ENCODE measurements at regions not wholly inside any gene's neighbourhood (a gene's known extent, or its start where the extent isn't known, plus 50 kb on each side); places are given as distances from the start of the nearest gene placed in this dataset.

DNA sequence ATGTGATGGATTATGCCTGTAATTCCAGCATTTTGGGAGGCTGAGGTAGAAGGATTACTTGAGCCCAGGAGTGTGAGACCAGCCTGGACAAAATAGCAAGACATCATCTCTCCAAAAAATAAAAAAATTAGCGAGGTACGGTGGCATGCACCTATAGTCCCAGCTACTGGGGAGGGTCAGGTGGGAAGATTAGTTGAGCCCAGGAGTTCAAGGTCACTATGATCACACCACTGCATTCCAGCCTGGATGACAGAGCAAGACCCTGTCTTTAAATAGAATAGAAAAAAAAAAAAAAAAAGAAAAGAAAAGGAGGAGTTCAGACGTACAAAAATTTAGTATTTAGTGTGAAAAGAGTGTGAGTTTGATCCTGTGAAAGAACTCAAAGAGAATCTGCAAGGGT, 154.9 kb downstream of the NR4A2 start:
- in situ Hi-C loops (cut with HindIII; ENCODE audit: low pct_ligation_motif_present, low pct_unique_long_range_greater_than_20kb, low sequenced_read_pairs): no loop called here
- no peak for DNase-seq

- in situ Hi-C loops (cut with HindIII; ENCODE audit: low pct_ligation_motif_present, low pct_unique_long_range_greater_than_20kb, low sequenced_read_pairs): no loop called here
- no peak for DNase-seq
Observed at GRCh38 chr2:156175946-156176345, 156.6 kb downstream of the NR4A2 start.

DNA sequence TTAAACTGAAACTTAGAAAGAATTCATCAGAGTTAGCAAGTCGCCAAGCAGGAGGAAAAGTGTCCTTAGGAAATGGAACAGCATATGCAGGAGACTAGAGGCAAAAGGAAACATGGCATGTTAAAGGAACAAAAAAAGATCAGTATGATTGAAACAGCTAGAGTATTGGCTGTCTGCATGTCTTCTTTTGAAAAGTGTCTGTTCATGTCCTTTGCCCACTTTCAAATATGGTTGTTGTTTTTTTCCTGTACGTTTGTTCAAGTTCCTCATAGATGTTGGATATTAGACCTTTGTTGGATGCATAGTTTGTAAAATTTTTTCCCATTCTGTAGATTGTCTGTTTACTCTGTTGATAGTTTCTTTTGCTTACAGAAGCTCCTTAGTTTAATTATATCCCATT, 161.6 kb downstream of the NR4A2 start:
- in situ Hi-C loops (cut with HindIII; ENCODE audit: low pct_ligation_motif_present, low pct_unique_long_range_greater_than_20kb, low sequenced_read_pairs): no loop called here
- no peak for DNase-seq

GRCh38 chr2:156165742-156166141, 166.8 kb downstream of the NR4A2 start:
- no peak for DNase-seq
- in situ Hi-C loops (cut with HindIII; ENCODE audit: low pct_ligation_motif_present, low pct_unique_long_range_greater_than_20kb, low sequenced_read_pairs): no loop called here

GRCh38 chr2:156164091-156164720, 168.3 kb downstream of the NR4A2 start:
- in situ Hi-C loops (cut with HindIII; ENCODE audit: low pct_ligation_motif_present, low pct_unique_long_range_greater_than_20kb, low sequenced_read_pairs): no loop called here
- no peak for DNase-seq

DNA sequence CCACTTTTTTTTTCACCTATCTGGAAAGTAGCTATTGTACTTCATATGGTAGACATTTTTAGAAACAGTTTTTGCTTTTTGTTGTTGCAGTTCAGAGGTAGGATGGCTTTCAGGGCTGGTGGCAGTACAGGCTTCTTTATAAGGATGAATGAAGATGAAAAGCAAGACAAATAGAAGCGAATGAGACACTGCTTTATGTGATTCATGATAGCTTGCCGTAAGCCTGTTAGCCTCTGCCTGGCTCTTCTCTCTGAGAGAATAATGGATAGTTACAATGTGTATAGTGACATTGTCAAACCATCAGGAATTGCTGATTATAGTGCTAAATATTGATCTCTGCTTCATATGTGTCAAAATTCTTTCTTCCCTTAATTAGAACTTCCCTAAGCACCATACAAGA, 173.7 kb downstream of the NR4A2 start:
- DNase-seq: no peak
- in situ Hi-C loops (cut with HindIII; ENCODE audit: low pct_ligation_motif_present, low pct_unique_long_range_greater_than_20kb, low sequenced_read_pairs): no loop called here

DNA sequence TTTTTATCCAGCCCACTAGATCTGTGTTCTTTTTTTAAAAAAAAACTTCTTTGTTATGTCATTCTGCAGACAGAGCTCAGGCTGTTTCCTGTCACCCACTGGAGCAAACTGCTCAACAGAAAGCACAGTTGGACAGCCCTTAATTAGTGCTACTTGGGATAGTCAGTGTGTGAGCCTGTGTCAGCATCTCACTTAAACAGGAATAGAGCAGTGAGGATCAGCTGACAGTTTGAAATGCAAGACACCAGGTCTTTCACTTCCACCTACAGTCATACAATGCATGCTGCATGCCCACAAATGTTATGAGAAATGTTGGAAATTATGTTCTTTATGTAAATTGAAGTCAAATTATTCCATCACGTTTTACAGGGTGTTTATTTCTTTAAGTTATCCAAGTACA, 174.9 kb downstream of the NR4A2 start:
- in situ Hi-C loops (cut with HindIII; ENCODE audit: low pct_ligation_motif_present, low pct_unique_long_range_greater_than_20kb, low sequenced_read_pairs): no loop called here
- DNase-seq: no peak

DNA sequence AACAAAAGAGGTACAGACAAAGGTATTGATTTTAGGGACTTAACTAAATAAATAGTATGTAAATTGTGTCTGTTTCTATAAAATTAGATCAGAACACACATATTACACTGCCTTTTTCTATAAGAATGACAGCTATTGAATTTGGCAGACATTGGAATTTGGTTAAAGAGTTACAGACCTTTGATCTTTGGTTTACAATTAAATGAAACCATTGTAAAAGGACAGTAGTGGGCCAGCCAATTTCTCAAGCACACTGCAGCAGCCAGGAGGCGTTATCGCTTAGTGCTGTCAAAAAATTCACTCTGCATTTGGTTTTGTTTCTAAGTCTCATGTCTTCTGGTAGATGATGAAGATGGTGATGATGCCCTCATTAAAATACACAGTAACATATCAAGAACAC, 175.9 kb downstream of the NR4A2 start:
- peak; percentile 7 for DNase-seq
- in situ Hi-C loops (cut with HindIII; ENCODE audit: low pct_ligation_motif_present, low pct_unique_long_range_greater_than_20kb, low sequenced_read_pairs): no loop called here

DNA sequence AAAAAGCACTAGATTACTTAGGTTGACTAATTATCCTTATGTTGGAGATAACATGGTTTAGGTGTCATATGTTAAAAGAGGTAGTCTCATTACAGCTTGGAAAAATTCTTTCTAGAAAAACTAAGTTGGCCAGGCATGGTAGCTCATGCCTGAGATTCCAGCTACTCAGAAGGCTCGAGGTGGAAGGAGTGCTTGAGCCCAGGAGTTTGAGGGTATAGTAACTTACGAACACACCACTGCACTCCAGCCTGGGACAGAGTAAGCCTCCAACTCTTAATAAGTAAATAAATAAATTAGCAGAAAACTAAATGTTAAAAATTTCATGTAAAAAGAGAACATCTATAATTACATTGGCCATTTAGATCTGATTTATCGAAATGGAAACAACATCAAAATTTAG, 177.2 kb downstream of the NR4A2 start:
- DNase-seq: no peak
- in situ Hi-C loops (cut with HindIII; ENCODE audit: low pct_ligation_motif_present, low pct_unique_long_range_greater_than_20kb, low sequenced_read_pairs): no loop called here

DNA sequence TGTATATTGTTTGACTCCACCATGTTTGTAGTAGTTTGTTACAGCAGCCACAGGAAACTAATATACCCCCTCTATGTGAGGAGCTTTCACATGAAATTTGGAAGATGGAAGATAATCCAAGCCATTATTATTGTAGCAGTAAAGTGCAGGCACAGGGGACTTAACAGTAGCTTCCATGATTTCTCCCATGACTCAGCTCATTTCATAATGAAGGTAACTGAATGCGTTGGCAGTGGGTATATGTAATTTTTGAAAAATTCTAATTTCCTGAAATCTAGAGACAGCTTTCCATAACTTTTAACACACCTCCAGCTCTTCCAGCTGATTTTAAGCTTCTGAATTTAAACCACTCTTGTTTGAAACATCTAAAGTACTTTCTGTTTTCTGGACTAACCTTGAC, 181.2 kb downstream of the NR4A2 start:
- in situ Hi-C loops (cut with HindIII; ENCODE audit: low pct_ligation_motif_present, low pct_unique_long_range_greater_than_20kb, low sequenced_read_pairs): no loop called here
- no peak for DNase-seq

DNA sequence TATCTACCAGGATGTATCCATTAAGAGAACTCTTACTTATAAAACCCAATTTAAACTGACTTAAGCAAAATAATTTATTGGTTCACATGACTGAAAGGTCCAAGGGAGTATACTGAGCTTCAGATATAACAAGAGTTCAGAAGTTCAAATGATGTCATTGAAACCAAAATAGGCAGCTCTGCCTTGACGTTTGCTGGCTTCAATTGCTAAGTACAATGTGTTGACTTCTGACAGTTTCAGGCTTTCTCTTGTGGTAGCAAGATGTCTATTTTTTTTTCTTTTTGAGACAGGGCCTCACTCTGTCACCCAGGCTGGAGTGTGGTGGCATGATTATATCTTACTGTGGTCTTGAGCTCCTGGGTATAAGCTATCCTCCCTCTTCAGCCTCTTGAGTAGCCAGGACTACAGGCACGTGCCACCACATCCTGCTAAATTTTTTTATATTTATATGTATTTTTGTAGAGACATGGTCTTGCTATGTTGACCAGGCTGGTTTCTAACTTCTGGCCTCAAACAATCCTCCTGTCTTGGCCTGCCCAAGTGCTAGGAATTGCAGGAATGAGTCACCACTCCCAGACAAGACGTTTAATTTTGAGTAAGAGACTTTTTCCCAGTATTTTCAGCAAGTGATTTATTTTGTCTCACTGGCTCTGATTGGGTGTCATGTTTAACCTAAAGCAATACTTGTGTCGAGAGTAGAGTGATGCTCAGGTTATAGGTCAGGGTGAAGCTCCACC, 184.8 kb downstream of the NR4A2 start:
- no peak for DNase-seq
- in situ Hi-C loops (cut with HindIII; ENCODE audit: low pct_ligation_motif_present, low pct_unique_long_range_greater_than_20kb, low sequenced_read_pairs): no loop called here

DNA sequence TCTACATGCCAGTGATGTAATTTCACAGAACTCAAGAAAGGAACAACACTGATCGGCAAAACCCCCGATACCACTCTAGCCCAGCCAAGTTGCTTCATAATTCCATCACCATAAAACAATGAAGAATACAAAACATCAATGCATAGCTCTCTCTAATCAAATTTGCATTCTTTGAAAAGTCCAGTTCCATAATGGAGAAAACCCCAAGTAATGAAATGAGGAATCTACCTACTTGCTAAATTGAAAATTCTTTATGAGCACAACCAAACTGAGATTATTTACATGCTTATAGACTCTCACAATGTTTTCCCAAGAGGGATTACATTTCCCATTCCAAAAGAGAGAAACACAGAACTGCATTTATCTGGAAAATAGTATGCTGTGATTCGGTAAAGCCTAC, 186.5 kb downstream of the NR4A2 start:
- in situ Hi-C loops (cut with HindIII; ENCODE audit: low pct_ligation_motif_present, low pct_unique_long_range_greater_than_20kb, low sequenced_read_pairs): no loop called here
- no peak for DNase-seq

- no peak for DNase-seq
- in situ Hi-C loops (cut with HindIII; ENCODE audit: low pct_ligation_motif_present, low pct_unique_long_range_greater_than_20kb, low sequenced_read_pairs): no loop called here
Observed at GRCh38 chr2:156145469-156145868, 187.1 kb downstream of the NR4A2 start.

DNA sequence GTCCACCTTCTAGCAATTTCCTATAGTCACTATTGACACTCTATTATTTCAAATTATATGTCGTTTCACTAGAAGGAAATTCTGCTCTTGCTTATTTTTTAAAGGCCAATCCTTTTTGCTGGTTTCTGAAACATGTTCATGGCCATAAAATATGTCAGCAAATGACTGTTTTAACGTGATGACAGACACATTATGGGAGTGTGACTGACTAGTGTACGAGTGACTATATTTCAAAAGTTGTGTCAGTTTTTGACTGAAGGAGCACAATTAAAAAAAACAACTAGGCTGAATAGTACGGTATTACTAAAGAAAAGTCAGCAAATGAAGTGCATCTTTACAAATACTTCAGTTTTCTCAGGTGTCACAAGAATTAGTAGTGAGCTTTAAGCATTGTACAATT, 196.0 kb downstream of the NR4A2 start:
- in situ Hi-C loops (cut with HindIII; ENCODE audit: low pct_ligation_motif_present, low pct_unique_long_range_greater_than_20kb, low sequenced_read_pairs): no loop called here
- no peak for DNase-seq

GRCh38 chr2:156134887-156135286, 197.6 kb downstream of the NR4A2 start:
- no peak for DNase-seq
- in situ Hi-C loops (cut with HindIII; ENCODE audit: low pct_ligation_motif_present, low pct_unique_long_range_greater_than_20kb, low sequenced_read_pairs): no loop called here

DNA sequence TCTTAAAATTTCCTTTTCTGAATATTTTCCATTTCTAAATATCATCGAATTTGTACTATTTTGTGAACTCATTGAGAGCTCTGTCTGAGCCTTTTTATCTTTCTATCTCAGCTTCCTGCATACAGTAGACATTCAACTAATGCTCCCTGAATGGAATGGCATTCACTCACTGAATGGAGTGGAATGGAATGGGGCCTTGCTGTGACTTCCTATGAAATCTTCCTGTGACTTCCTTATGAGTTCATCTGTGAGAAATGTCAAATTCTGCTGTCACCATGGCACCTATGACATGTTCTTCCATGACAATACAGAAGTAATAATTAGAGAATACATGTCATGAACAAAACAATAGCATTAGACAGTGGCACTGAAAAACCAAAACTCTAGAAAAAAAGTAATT, 199.6 kb downstream of the NR4A2 start:
- DNase-seq: no peak
- in situ Hi-C loops (cut with HindIII; ENCODE audit: low pct_ligation_motif_present, low pct_unique_long_range_greater_than_20kb, low sequenced_read_pairs): no loop called here

- no peak for DNase-seq
- in situ Hi-C loops (cut with HindIII; ENCODE audit: low pct_ligation_motif_present, low pct_unique_long_range_greater_than_20kb, low sequenced_read_pairs): no loop called here
Observed at GRCh38 chr2:156132130-156132529, 200.4 kb downstream of the NR4A2 start.

- DNase-seq: no peak
- in situ Hi-C loops (cut with HindIII; ENCODE audit: low pct_ligation_motif_present, low pct_unique_long_range_greater_than_20kb, low sequenced_read_pairs): no loop called here
Observed at GRCh38 chr2:156129227-156129626, 203.3 kb downstream of the NR4A2 start.

DNA sequence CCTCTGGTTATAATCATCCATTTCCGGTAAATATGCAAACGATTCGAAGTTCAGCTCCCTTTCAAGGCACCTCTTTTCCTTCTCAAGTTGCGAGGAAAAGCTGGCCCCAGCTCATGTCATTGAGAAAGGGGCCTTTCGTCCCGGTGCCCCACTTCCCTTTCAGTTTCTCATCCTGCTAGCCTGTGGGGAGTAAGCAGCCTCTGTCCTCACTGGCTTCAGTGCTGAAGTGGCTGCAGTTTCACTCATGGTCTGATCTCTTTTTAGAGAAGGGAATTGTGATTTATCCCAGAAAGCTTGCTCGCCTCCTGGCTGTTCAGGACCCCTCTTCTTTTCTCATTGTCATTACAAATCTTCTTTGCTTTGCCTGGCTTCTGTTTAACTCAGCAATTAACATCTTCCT, 207.5 kb downstream of the NR4A2 start:
- DNase-seq: no peak
- in situ Hi-C loops (cut with HindIII; ENCODE audit: low pct_ligation_motif_present, low pct_unique_long_range_greater_than_20kb, low sequenced_read_pairs): no loop called here

DNA sequence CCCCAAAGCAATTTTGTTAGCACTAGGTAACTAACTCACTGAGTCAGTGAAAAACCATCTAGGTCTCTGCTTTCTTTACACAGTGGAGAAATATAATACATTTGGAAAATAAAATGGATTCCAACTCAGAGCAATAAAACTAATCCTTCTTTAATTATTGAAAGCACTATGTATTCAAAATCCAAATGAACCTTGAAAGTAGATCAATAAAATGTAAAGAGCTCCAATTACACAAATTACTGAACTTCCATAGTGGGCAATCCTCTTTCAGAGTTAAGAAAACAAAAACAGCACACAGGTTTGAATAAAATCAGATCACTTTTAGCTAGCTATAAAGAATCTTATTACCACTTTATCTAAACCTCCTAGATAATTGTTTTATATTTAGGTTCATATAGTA, 208.1 kb downstream of the NR4A2 start:
- in situ Hi-C loops (cut with HindIII; ENCODE audit: low pct_ligation_motif_present, low pct_unique_long_range_greater_than_20kb, low sequenced_read_pairs): no loop called here
- no peak for DNase-seq

All from ACHN (cell line).